MG63 (cell line): ENCODE measurements at regions not wholly inside any gene's neighbourhood (a gene's known extent, or its start where the extent isn't known, plus 50 kb on each side); places are given as distances from the start of the nearest gene placed in this dataset.

Experiments used
- DNase-seq: peaks from one replicate; pipeline ENCODE4 v3.0.0-alpha.2; 2020
- H3K27me3 ChIP-seq: fragments of 250-450 bp; sonication (Bioruptor Pico); 2 replicates; pipeline ENCODE4 v1.5.1; 2020; ENCODE audit warnings: mild to moderate bottlenecking, moderate library complexity
- H3K36me3 ChIP-seq: fragments of 250-450 bp; sonication (Bioruptor Pico); 2 replicates; pipeline ENCODE4 v1.5.1; 2020; ENCODE audit warnings: mild to moderate bottlenecking, moderate library complexity
- H3K4me3 ChIP-seq: fragments of 250-450 bp; sonication (Bioruptor Pico); 2 replicates; pipeline ENCODE4 v1.5.1; 2020; ENCODE audit warnings: mild to moderate bottlenecking, moderate library complexity
- H3K9me3 ChIP-seq: fragments of 250-450 bp; sonication (Bioruptor Pico); 2 replicates; pipeline ENCODE4 v1.5.1; 2020; ENCODE audit warnings: mild to moderate bottlenecking, moderate library complexity

GRCh38 chr1:38436749-38437148 is 390.2 kb upstream of the POU3F1 start:
- no peak overlapping the region for H3K4me3 ChIP-seq
- no peak for DNase-seq
- 0 out of 2 replicates have a peak, but pooled peaks cover 2% of the 10 kb centered on the region for H3K9me3 ChIP-seq
- peaks cover 12% of the 10 kb centered on the region for H3K27me3 ChIP-seq
- H3K36me3 ChIP-seq, result no peaks in the 10 kb centered on the region

- no peaks in the 10 kb centered on the region for H3K36me3 ChIP-seq
- no peaks in the 10 kb centered on the region for H3K9me3 ChIP-seq
- DNase-seq, result no peak
- H3K27me3 ChIP-seq, result peaks cover 12% of the 10 kb centered on the region
- H3K4me3 ChIP-seq, result no peak overlapping the region
Observed at GRCh38 chr1:38436006-38436405, 389.4 kb upstream of the POU3F1 start.

GRCh38 chr1:38433084-38433722 is 386.6 kb upstream of the POU3F1 start:
- Histone ChIP-seq H3K36me3 (no peaks in the 10 kb centered on the region), H3K4me3 (no peak overlapping the region), H3K9me3 (no peaks in the 10 kb centered on the region), H3K27me3 (peaks cover 9% of the 10 kb centered on the region)
- no peak for DNase-seq

GRCh38 chr1:38431535-38432376 is 385.2 kb upstream of the POU3F1 start:
- Histone ChIP-seq H3K36me3 (no peaks in the 10 kb centered on the region), H3K27me3 (peaks cover 7% of the 10 kb centered on the region), H3K9me3 (no peaks in the 10 kb centered on the region), H3K4me3 (no peak overlapping the region)
- DNase-seq, result no peak

GRCh38 chr1:38430949-38431348 is 384.4 kb upstream of the POU3F1 start:
- H3K4me3 ChIP-seq, result no peak overlapping the region
- H3K27me3 ChIP-seq, result peaks cover 7% of the 10 kb centered on the region
- no peaks in the 10 kb centered on the region for H3K9me3 ChIP-seq
- no peaks in the 10 kb centered on the region for H3K36me3 ChIP-seq
- DNase-seq, result no peak

GRCh38 chr1:38424677-38425076 is 378.1 kb upstream of the POU3F1 start:
- Histone ChIP-seq H3K36me3 (no peaks in the 10 kb centered on the region), H3K27me3 (0 out of 2 replicates have a peak, but pooled peaks cover 3% of the 10 kb centered on the region), H3K9me3 (no peaks in the 10 kb centered on the region), H3K4me3 (no peak overlapping the region)
- no peak for DNase-seq

- 0 out of 2 replicates have a peak, but pooled peaks cover 3% of the 10 kb centered on the region for H3K27me3 ChIP-seq
- DNase-seq, result no peak
- H3K4me3 ChIP-seq, result no peak overlapping the region
- no peaks in the 10 kb centered on the region for H3K9me3 ChIP-seq
- no peaks in the 10 kb centered on the region for H3K36me3 ChIP-seq
Observed at GRCh38 chr1:38420666-38421065, 374.1 kb upstream of the POU3F1 start.

GRCh38 chr1:38418195-38419030 is 371.8 kb upstream of the POU3F1 start:
- no peak overlapping the region for H3K4me3 ChIP-seq
- DNase-seq, result no peak
- no peaks in the 10 kb centered on the region for H3K36me3 ChIP-seq
- 0 out of 2 replicates have a peak, but pooled peaks cover 3% of the 10 kb centered on the region for H3K27me3 ChIP-seq
- H3K9me3 ChIP-seq, result no peaks in the 10 kb centered on the region; the same call in 1 of the 2 replicates

- Histone ChIP-seq H3K4me3 (no peak overlapping the region), H3K36me3 (no peaks in the 10 kb centered on the region), H3K9me3 (peaks cover 9% of the 10 kb centered on the region; the same call in 1 of the 2 replicates), H3K27me3 (no peaks in the 10 kb centered on the region)
- no peak for DNase-seq
Observed at GRCh38 chr1:38403667-38404066, 357.1 kb upstream of the POU3F1 start.

GRCh38 chr1:38402230-38402815 is 355.7 kb upstream of the POU3F1 start:
- Histone ChIP-seq H3K9me3 (peaks cover 9% of the 10 kb centered on the region; the same call in 1 of the 2 replicates), H3K36me3 (no peaks in the 10 kb centered on the region), H3K4me3 (no peak overlapping the region), H3K27me3 (no peaks in the 10 kb centered on the region)
- DNase-seq, result no peak

- Histone ChIP-seq H3K36me3 (no peaks in the 10 kb centered on the region), H3K4me3 (no peak overlapping the region), H3K9me3 (peaks cover 2% of the 10 kb centered on the region; the same call in 1 of the 2 replicates), H3K27me3 (no peaks in the 10 kb centered on the region)
- DNase-seq, result no peak
Observed at GRCh38 chr1:38396606-38397005, 350.0 kb upstream of the POU3F1 start.

GRCh38 chr1:38394303-38394702 is 347.7 kb upstream of the POU3F1 start:
- H3K9me3 ChIP-seq, result no peaks in the 10 kb centered on the region; the same call in 1 of the 2 replicates
- no peak for DNase-seq
- no peaks in the 10 kb centered on the region for H3K36me3 ChIP-seq
- H3K4me3 ChIP-seq, result no peak overlapping the region
- H3K27me3 ChIP-seq, result no peaks in the 10 kb centered on the region

GRCh38 chr1:38392861-38393260 is 346.3 kb upstream of the POU3F1 start:
- Histone ChIP-seq H3K27me3 (no peaks in the 10 kb centered on the region), H3K36me3 (no peaks in the 10 kb centered on the region), H3K9me3 (no peaks in the 10 kb centered on the region; the same call in 1 of the 2 replicates), H3K4me3 (no peak overlapping the region)
- no peak for DNase-seq

GRCh38 chr1:38381256-38381655 is 334.7 kb upstream of the POU3F1 start:
- H3K4me3 ChIP-seq, result no peak overlapping the region
- no peaks in the 10 kb centered on the region for H3K36me3 ChIP-seq
- H3K9me3 ChIP-seq, result no peaks in the 10 kb centered on the region
- no peak for DNase-seq
- H3K27me3 ChIP-seq, result no peaks in the 10 kb centered on the region; the same call in 1 of the 2 replicates

- Histone ChIP-seq H3K27me3 (no peaks in the 10 kb centered on the region; the same call in 1 of the 2 replicates), H3K36me3 (no peaks in the 10 kb centered on the region), H3K4me3 (no peak overlapping the region), H3K9me3 (peaks cover 10% of the 10 kb centered on the region)
- no peak for DNase-seq
Observed at GRCh38 chr1:38376577-38376976, 330.0 kb upstream of the POU3F1 start.

GRCh38 chr1:38375035-38375434 is 328.4 kb upstream of the POU3F1 start:
- Histone ChIP-seq H3K27me3 (peaks cover 3% of the 10 kb centered on the region; the same call in 1 of the 2 replicates), H3K9me3 (peaks cover 10% of the 10 kb centered on the region), H3K4me3 (no peak overlapping the region), H3K36me3 (no peaks in the 10 kb centered on the region)
- no peak for DNase-seq
